RCC 7860 (cell line): ENCODE measurements at regions not wholly inside any gene's neighbourhood (a gene's known extent, or its start where the extent isn't known, plus 50 kb on each side); places are given as distances from the start of the nearest gene placed in this dataset.

ENCODE experiments used
- DNase-seq: peaks from one replicate; pipeline ENCODE4 v3.0.0-alpha.2; 2015; ENCODE audit warnings: low spot score
- FAIRE-seq: peaks from 2 replicates; lab custom pipeline; 2012; peaks lifted over from hg19 to GRCh38; lab: Jason Lieb, UNC

GRCh38 chr18:25457126-25457525 is 105.2 kb upstream of the ZNF521 start:
- FAIRE-seq (no peak), DNase-seq (no peak)

- FAIRE-seq (no peak), DNase-seq (no peak)
Observed at GRCh38 chr18:25456334-25457010, 104.5 kb upstream of the ZNF521 start.

GRCh38 chr18:25455646-25456045 is 103.7 kb upstream of the ZNF521 start:
- DNase-seq, result no peak
- FAIRE-seq, result no peak

- no peak for FAIRE-seq
Observed at GRCh38 chr18:25455159-25455558, 103.2 kb upstream of the ZNF521 start.

GRCh38 chr18:25454730-25455129 is 102.8 kb upstream of the ZNF521 start:
- no peak for FAIRE-seq
- no peak for DNase-seq

More at GRCh38 chr18:25455159-25455558, 103.2 kb upstream of the ZNF521 start:
- no peak for DNase-seq

- no peak for DNase-seq
Observed at GRCh38 chr18:25454270-25454659, 102.3 kb upstream of the ZNF521 start.

GRCh38 chr18:25453556-25454269 is 101.7 kb upstream of the ZNF521 start:
- DNase-seq (no peak), FAIRE-seq (no peak)

More at GRCh38 chr18:25454270-25454659, 102.3 kb upstream of the ZNF521 start:
- no peak for FAIRE-seq

- FAIRE-seq (no peak), DNase-seq (no peak)
Observed at GRCh38 chr18:25451077-25451658, 99.2 kb upstream of the ZNF521 start.

GRCh38 chr18:25449046-25449445 is 97.1 kb upstream of the ZNF521 start:
- DNase-seq, result no peak
- no peak for FAIRE-seq

- FAIRE-seq (no peak), DNase-seq (no peak)
Observed at GRCh38 chr18:25446972-25447371, 95.0 kb upstream of the ZNF521 start.

GRCh38 chr18:25445430-25445829 is 93.5 kb upstream of the ZNF521 start:
- FAIRE-seq (no peak), DNase-seq (no peak)

GRCh38 chr18:25443776-25444175 is 91.8 kb upstream of the ZNF521 start:
- no peak for DNase-seq
- no peak for FAIRE-seq

- DNase-seq, result no peak
- FAIRE-seq, result no peak
Observed at GRCh38 chr18:25435149-25435782, 83.3 kb upstream of the ZNF521 start.

- DNase-seq (no peak), FAIRE-seq (no peak)
Observed at GRCh38 chr18:25434745-25435144, 82.8 kb upstream of the ZNF521 start.

GRCh38 chr18:25433590-25433989 is 81.6 kb upstream of the ZNF521 start:
- DNase-seq (no peak), FAIRE-seq (no peak)

GRCh38 chr18:25425024-25425423 is 73.1 kb upstream of the ZNF521 start:
- DNase-seq (no peak), FAIRE-seq (no peak)

GRCh38 chr18:25423760-25424159 is 71.8 kb upstream of the ZNF521 start:
- FAIRE-seq, result no peak
- DNase-seq, result no peak

- DNase-seq (no peak), FAIRE-seq (no peak)
Observed at GRCh38 chr18:25423267-25423666, 71.3 kb upstream of the ZNF521 start.

GRCh38 chr18:25422230-25422629 is 70.3 kb upstream of the ZNF521 start:
- FAIRE-seq (no peak), DNase-seq (no peak)

- DNase-seq (no peak), FAIRE-seq (no peak)
Observed at GRCh38 chr18:25420077-25420825, 68.3 kb upstream of the ZNF521 start.

GRCh38 chr18:25416374-25416773 is 64.4 kb upstream of the ZNF521 start:
- DNase-seq (no peak), FAIRE-seq (no peak)
